Endothelial cell of umbilical vein (primary cell): ENCODE measurements at regions not wholly inside any gene's neighbourhood (a gene's known extent, or its start where the extent isn't known, plus 50 kb on each side); places are given as distances from the start of the nearest gene placed in this dataset.

ENCODE experiments used
- CTCF ChIP-seq, 2 donors: IDR thresholded peaks; 1 replicate in 1 of 2; 2 replicates in 1 of 2; pipeline ENCODE4 v1.5.1; 2011; ENCODE audit warnings: low read length in 2 of 2, mild to moderate bottlenecking in 2 of 2, moderate library complexity in 2 of 2, control low read depth in 1 of 2, inconsistent platforms in 1 of 2, low read depth in 1 of 2; ENCODE audit not compliant: insufficient read depth in 1 of 2; ENCODE audit errors: extremely low read depth in 1 of 2
- EZH2 ChIP-seq: IDR thresholded peaks from 2 replicates; pipeline ENCODE4 v1.6.1; 2012; ENCODE audit warnings: borderline replicate concordance, low read depth, mild to moderate bottlenecking, moderate library complexity, low read length, inconsistent platforms; ENCODE audit not compliant: severe bottlenecking
- FOS ChIP-seq: IDR thresholded peaks from 2 replicates; pipeline ENCODE4 v1.6.1; 2011; ENCODE audit warnings: mild to moderate bottlenecking, low read length, moderate library complexity, borderline replicate concordance; ENCODE audit not compliant: insufficient read depth
- GATA2 ChIP-seq: IDR thresholded peaks from 2 replicates; pipeline ENCODE4 v1.7.0; 2011; ENCODE audit warnings: low read depth, mild to moderate bottlenecking, moderate library complexity, mixed read lengths, low read length; ENCODE audit not compliant: insufficient read length, insufficient read depth
- JUN ChIP-seq: IDR thresholded peaks from 2 replicates; pipeline ENCODE4 v1.6.1; 2011; ENCODE audit warnings: borderline replicate concordance, low read depth; ENCODE audit not compliant: insufficient read length, insufficient read depth
- MAX ChIP-seq: IDR thresholded peaks from 2 replicates; pipeline ENCODE4 v1.6.1; 2011; ENCODE audit not compliant: insufficient read depth, insufficient read length
- MYC ChIP-seq: IDR thresholded peaks from one replicate; pipeline ENCODE4 v1.6.1; 2011; ENCODE audit warnings: mild to moderate bottlenecking, low read depth, low read length
- POLR2A ChIP-seq: IDR thresholded peaks from 2 replicates; pipeline ENCODE4 v1.6.1; 2012; ENCODE audit warnings: low read depth, mild to moderate bottlenecking, control low read depth, low read length
- POLR2AphosphoS5 ChIP-seq: IDR thresholded peaks from 2 replicates; pipeline ENCODE4 v1.6.1; 2012; ENCODE audit warnings: low read depth, mild to moderate bottlenecking, control low read depth, low read length, moderate library complexity; ENCODE audit not compliant: insufficient read depth

- TF ChIP-seq CTCF (IDR thresholded peaks at IDR 0.05; ENCODE audit: extremely low read depth in 1 of 2, insufficient read depth in 1 of 2, low read depth in 1 of 2, low read length in 2 of 2) (no peak), POLR2A (no peak), EZH2 (no peak), MAX (no peak), POLR2AphosphoS5 (no peak), MYC (no peak), JUN (no peak), GATA2 (no peak), FOS (no peak)
Measured at GRCh38 chr1:103259982-103260381, 151.7 kb upstream of the COL11A1 start.
